K562 (cell line): ENCODE measurements at regions not wholly inside any gene's neighbourhood (a gene's known extent, or its start where the extent isn't known, plus 50 kb on each side); places are given as distances from the start of the nearest gene placed in this dataset.

Experiments
- ATAC-seq: fragments of 200-7000 bp; cut with Tn5 transposase; 3 replicates; pipeline ENCODE4 v1.9.1; 2020; ENCODE audit warnings: moderate library complexity
- BruUV-seq: library from RNA; stranded (reverse); fragments of 400-500 nt; replicated peaks from 2 replicates; lab custom pipeline; 2021; lab: Mats Ljungman, UMichigan
- CTCF ChIA-PET: fragments of 300-600 bp; formaldehyde crosslinking; extraction: SDS; loops from one replicate; lab custom pipeline; 2021; ENCODE audit warnings: low intra/inter-chr PET ratio; lab: Yijun Ruan, JAX
- POLR2A ChIA-PET: fragments of 300-600, 350-650 bp; sonication (Branson Sonifier 250); formaldehyde crosslinking; extraction: SDS; loops from one replicate; lab custom pipeline; 2021; ENCODE audit warnings: antibody characterized with exemption, inconsistent platforms; lab: Yijun Ruan, JAX
- DNase-seq, 4 experiments: peaks; one replicate each; pipeline versions ENCODE4 v3.0.0 to v3.0.0-alpha.2; 2011 to 2018; ENCODE audit warnings: low spot score in 3 of 4, mixed read lengths in 3 of 4; ENCODE audit errors: extremely low read depth in 1 of 4
- FAIRE-seq: peaks from 2 replicates; lab custom pipeline; 2011; peaks lifted over from hg19 to GRCh38; lab: Jason Lieb, UNC
- H2AFZ ChIP-seq: 2 replicates; pipeline ENCODE4 v1.6.0; 2011; ENCODE audit warnings: low read depth, low read length, control low read depth, inconsistent platforms
- H3K27ac ChIP-seq: fragments of 200-600 bp; 3 replicates; pipeline ENCODE4 v1.8.0; 2011; ENCODE audit warnings: low read depth, mild to moderate bottlenecking, control low read depth, inconsistent platforms, low read length, moderate library complexity, mixed read lengths; ENCODE audit errors: extremely low read depth
- H3K27me3 ChIP-seq, 2 experiments: fragments of 300-600 bp in 1 of 2; 2 replicates in 1 of 2; 3 replicates in 1 of 2; pipeline versions ENCODE4 v1.6.0 to v1.8.0; 2011; ENCODE audit warnings: inconsistent platforms in 2 of 2, low read length in 2 of 2, mild to moderate bottlenecking in 1 of 2, mixed read lengths in 1 of 2, moderate library complexity in 1 of 2; ENCODE audit not compliant: control insufficient read depth in 2 of 2, insufficient read depth in 2 of 2
- H3K36me3 ChIP-seq: fragments of 300-600 bp; 3 replicates; pipeline ENCODE4 v1.8.0; 2011; ENCODE audit warnings: mild to moderate bottlenecking, low read length, inconsistent platforms; ENCODE audit not compliant: control insufficient read depth, insufficient read depth
- H3K4me1 ChIP-seq, 2 experiments: fragments of 200-600 bp in 1 of 2; replicated peaks in 1 of 2; 2 replicates in 1 of 2; 3 replicates in 1 of 2; pipeline versions ENCODE4 v1.5.1 to v1.8.0; 2011; ENCODE audit warnings: inconsistent platforms in 2 of 2, low read length in 2 of 2, mild to moderate bottlenecking in 1 of 2, mixed read lengths in 1 of 2, moderate library complexity in 1 of 2; ENCODE audit not compliant: control insufficient read depth in 2 of 2, insufficient read depth in 2 of 2
- H3K4me2 ChIP-seq: 2 replicates; pipeline ENCODE4 v1.6.1; 2011; ENCODE audit warnings: low read length, control low read depth, inconsistent platforms, mixed read lengths; ENCODE audit not compliant: insufficient read depth
- H3K4me3 ChIP-seq: fragments of 200-600 bp; sonication (generic), shearing (Covaris generic); 2 replicates; pipeline ENCODE4 v1.5.1; 2016; ENCODE audit warnings: control low read depth, inconsistent platforms
- H3K79me2 ChIP-seq: fragments of 200-600 bp; 3 replicates; pipeline ENCODE4 v1.8.0; 2011; ENCODE audit warnings: low read length, inconsistent platforms; ENCODE audit not compliant: control insufficient read depth, insufficient read depth
- H3K9ac ChIP-seq, 2 experiments: 2 replicates each; pipeline versions ENCODE4 v1.6.0 to v1.6.1; 2011; ENCODE audit warnings: low read depth in 2 of 2, low read length in 2 of 2, control low read depth in 1 of 2, inconsistent platforms in 1 of 2, mild to moderate bottlenecking in 1 of 2, mixed read lengths in 1 of 2; ENCODE audit not compliant: insufficient read depth in 1 of 2
- H3K9me1 ChIP-seq: one replicate; pipeline ENCODE4 v1.6.0; 2011; ENCODE audit warnings: inconsistent platforms, mild to moderate bottlenecking, low read length, moderate library complexity; ENCODE audit not compliant: control insufficient read depth, insufficient read depth
- H3K9me3 ChIP-seq: replicated peaks from 2 replicates; pipeline ENCODE4 v1.5.1; 2011; ENCODE audit warnings: low read depth, low read length, inconsistent platforms; ENCODE audit not compliant: control insufficient read depth, insufficient read depth
- H4K20me1 ChIP-seq: replicated peaks from 2 replicates; pipeline ENCODE4 v1.6.1; 2011; ENCODE audit warnings: low read length, inconsistent platforms, mixed read lengths; ENCODE audit not compliant: control insufficient read depth, insufficient read depth
- ATF7 ChIP-seq: fragments of 450-650 bp; IDR thresholded peaks from 2 replicates; pipeline ENCODE4 v1.7.1; 2014; ENCODE audit warnings: mild to moderate bottlenecking, moderate library complexity
- GTF2F1 ChIP-seq: IDR thresholded peaks from 2 replicates; pipeline ENCODE4 v1.6.1; 2011; ENCODE audit warnings: low read depth, low read length, improper control_type of control experiment
- PHB2 ChIP-seq: fragments of 450-650 bp; IDR thresholded peaks from 2 replicates; pipeline ENCODE4 v1.6.1; 2017; ENCODE audit warnings: low read depth
- PTBP1 ChIP-seq: fragments of 200-400 bp; formaldehyde crosslinking; IDR thresholded peaks from 2 replicates; pipeline ENCODE4 v1.6.1; 2017; ENCODE audit warnings: low read depth, low read length
- RBM34 ChIP-seq: fragments of 200-400 bp; formaldehyde crosslinking; IDR thresholded peaks from 2 replicates; pipeline ENCODE4 v1.6.1; 2018; ENCODE audit warnings: low read length, borderline replicate concordance; ENCODE audit not compliant: insufficient read depth
- WGBS: fragments of 100-300 bp; shearing (Covaris generic); methylation state at CpG from one replicate; pipeline ENCODE4 v1.1.6; 2016; ENCODE audit warnings: low coverage, mixed read lengths; ENCODE audit not compliant: insufficient coverage; ENCODE audit errors: missing lambda C conversion rate; 5-methylcytosine and 5-hydroxymethylcytosine counted together
- in situ Hi-C: fragments of 300-500 bp; cut with MboI; formaldehyde crosslinking; loops from 4 replicates; pipeline ENCODE4 v1.15.0; 2018; ENCODE audit warnings: inconsistent platforms, mixed read lengths
- intact Hi-C: fragments of 100-400 bp; cut with micrococcal nuclease; formaldehyde crosslinking; loops from 2 replicates; pipeline ENCODE4 v1.14.2; 2022
- TF ChIP-seq, protein P1 (sequence below): fragments of 250-450 bp; sonication (Bioruptor Pico); IDR thresholded peaks from 2 replicates; pipeline ENCODE4 v1.5.0; 2020; ENCODE audit warnings: mild to moderate bottlenecking, borderline replicate concordance
- TF ChIP-seq, protein P2 (sequence below): fragments of 450-650 bp; formaldehyde crosslinking; IDR thresholded peaks from 2 replicates; pipeline ENCODE4 v1.4.0; 2020; ENCODE audit warnings: mild to moderate bottlenecking, moderate library complexity

DNA sequence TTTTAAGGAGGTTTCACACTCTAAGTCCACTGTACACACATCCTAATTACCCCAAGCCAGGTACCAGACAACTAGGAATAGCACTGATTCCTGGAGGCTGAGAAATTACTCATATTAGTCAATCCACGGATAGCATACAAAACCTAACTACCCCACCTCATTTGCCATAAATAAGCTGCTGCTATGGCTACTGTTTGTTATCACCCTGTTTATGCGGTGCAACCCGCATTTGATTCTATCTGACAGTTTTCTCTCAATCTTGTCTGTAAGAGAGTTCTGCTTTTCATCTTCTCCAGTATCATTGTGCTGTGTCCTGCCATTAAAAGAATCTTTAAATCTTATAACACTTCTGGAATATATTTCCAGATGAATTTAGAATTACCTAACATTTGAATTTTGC lies 1496.5 kb downstream of the PLA2G4A start:
- in situ Hi-C loops = no loop called here
- WGBS = 4% methylated on average over 3 of the region's 3 CpGs
- BruUV-seq = no TSS peak
- H3K27me3 ChIP-seq = no peaks in the 10 kb centered on the region
- no peak for FAIRE-seq
- ATAC-seq = no peak
- TF ChIP-seq PTBP1 = no peak
- TF ChIP-seq GTF2F1 = no peak
- no peak for TF ChIP-seq RBM34
- TF ChIP-seq, protein P1, sequence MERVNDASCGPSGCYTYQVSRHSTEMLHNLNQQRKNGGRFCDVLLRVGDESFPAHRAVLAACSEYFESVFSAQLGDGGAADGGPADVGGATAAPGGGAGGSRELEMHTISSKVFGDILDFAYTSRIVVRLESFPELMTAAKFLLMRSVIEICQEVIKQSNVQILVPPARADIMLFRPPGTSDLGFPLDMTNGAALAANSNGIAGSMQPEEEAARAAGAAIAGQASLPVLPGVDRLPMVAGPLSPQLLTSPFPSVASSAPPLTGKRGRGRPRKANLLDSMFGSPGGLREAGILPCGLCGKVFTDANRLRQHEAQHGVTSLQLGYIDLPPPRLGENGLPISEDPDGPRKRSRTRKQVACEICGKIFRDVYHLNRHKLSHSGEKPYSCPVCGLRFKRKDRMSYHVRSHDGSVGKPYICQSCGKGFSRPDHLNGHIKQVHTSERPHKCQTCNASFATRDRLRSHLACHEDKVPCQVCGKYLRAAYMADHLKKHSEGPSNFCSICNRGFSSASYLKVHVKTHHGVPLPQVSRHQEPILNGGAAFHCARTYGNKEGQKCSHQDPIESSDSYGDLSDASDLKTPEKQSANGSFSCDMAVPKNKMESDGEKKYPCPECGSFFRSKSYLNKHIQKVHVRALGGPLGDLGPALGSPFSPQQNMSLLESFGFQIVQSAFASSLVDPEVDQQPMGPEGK (CRISPR knock-in tag) = no peak
- no peak for TF ChIP-seq PHB2
- no peak for TF ChIP-seq ATF7
- TF ChIP-seq, protein P2, sequence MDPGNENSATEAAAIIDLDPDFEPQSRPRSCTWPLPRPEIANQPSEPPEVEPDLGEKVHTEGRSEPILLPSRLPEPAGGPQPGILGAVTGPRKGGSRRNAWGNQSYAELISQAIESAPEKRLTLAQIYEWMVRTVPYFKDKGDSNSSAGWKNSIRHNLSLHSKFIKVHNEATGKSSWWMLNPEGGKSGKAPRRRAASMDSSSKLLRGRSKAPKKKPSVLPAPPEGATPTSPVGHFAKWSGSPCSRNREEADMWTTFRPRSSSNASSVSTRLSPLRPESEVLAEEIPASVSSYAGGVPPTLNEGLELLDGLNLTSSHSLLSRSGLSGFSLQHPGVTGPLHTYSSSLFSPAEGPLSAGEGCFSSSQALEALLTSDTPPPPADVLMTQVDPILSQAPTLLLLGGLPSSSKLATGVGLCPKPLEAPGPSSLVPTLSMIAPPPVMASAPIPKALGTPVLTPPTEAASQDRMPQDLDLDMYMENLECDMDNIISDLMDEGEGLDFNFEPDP (CRISPR knock-in tag) = no peak
- TF ChIP-seq, all 486 proteins: peak for 0
- Histone ChIP-seq H3K9ac (no peak overlapping the region), H3K4me3 (no peak overlapping the region), H3K36me3 (no peaks in the 10 kb centered on the region), H3K9me1 (no peaks in the 10 kb centered on the region), H4K20me1 (no peaks in the 10 kb centered on the region), H3K9me3 (no peaks in the 10 kb centered on the region), H2AFZ (no peak overlapping the region), H3K27ac (no peak overlapping the region), H3K4me1 (no peaks in the 10 kb centered on the region), H3K4me2 (no peak overlapping the region), H3K79me2 (no peaks in the 10 kb centered on the region)
- POLR2A ChIA-PET = no interaction called here
- CTCF ChIA-PET = no interaction called here
- intact Hi-C loops = no loop called here
- DNase-seq = no peak
